SU-DHL-6 (cell line): ENCODE measurements at regions not wholly inside any gene's neighbourhood (a gene's known extent, or its start where the extent isn't known, plus 50 kb on each side); places are given as distances from the start of the nearest gene placed in this dataset.

ENCODE experiments used
- EZH2phosphoT487 ChIP-seq: fragments of 200-600 bp; sonication (generic), shearing (Covaris generic); conservative IDR thresholded peaks from 2 replicates; pipeline ENCODE4 v1.6.1; 2018; ENCODE audit warnings: mild to moderate bottlenecking, antibody characterized with exemption, low read length, moderate library complexity, mixed read lengths
- TF ChIP-seq, protein P1 (sequence below): fragments of 200-600 bp; sonication (generic); IDR thresholded peaks from one replicate; pipeline ENCODE4 v1.5.1; 2017; ENCODE audit warnings: antibody characterized with exemption, mild to moderate bottlenecking, low read length, moderate library complexity; ENCODE audit not compliant: insufficient read depth, poor library complexity, severe bottlenecking

- TF ChIP-seq, protein P1, sequence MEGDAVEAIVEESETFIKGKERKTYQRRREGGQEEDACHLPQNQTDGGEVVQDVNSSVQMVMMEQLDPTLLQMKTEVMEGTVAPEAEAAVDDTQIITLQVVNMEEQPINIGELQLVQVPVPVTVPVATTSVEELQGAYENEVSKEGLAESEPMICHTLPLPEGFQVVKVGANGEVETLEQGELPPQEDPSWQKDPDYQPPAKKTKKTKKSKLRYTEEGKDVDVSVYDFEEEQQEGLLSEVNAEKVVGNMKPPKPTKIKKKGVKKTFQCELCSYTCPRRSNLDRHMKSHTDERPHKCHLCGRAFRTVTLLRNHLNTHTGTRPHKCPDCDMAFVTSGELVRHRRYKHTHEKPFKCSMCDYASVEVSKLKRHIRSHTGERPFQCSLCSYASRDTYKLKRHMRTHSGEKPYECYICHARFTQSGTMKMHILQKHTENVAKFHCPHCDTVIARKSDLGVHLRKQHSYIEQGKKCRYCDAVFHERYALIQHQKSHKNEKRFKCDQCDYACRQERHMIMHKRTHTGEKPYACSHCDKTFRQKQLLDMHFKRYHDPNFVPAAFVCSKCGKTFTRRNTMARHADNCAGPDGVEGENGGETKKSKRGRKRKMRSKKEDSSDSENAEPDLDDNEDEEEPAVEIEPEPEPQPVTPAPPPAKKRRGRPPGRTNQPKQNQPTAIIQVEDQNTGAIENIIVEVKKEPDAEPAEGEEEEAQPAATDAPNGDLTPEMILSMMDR: no peak
- no peak for TF ChIP-seq EZH2phosphoT487
Observed at GRCh38 chr18:45303026-45303425, 312.2 kb upstream of the SLC14A2 start.
